ENCODE measurements at regions not wholly inside any gene's neighbourhood (a gene's known extent, or its start where the extent isn't known, plus 50 kb on each side); places are given as distances from the start of the nearest gene placed in this dataset.

DNA sequence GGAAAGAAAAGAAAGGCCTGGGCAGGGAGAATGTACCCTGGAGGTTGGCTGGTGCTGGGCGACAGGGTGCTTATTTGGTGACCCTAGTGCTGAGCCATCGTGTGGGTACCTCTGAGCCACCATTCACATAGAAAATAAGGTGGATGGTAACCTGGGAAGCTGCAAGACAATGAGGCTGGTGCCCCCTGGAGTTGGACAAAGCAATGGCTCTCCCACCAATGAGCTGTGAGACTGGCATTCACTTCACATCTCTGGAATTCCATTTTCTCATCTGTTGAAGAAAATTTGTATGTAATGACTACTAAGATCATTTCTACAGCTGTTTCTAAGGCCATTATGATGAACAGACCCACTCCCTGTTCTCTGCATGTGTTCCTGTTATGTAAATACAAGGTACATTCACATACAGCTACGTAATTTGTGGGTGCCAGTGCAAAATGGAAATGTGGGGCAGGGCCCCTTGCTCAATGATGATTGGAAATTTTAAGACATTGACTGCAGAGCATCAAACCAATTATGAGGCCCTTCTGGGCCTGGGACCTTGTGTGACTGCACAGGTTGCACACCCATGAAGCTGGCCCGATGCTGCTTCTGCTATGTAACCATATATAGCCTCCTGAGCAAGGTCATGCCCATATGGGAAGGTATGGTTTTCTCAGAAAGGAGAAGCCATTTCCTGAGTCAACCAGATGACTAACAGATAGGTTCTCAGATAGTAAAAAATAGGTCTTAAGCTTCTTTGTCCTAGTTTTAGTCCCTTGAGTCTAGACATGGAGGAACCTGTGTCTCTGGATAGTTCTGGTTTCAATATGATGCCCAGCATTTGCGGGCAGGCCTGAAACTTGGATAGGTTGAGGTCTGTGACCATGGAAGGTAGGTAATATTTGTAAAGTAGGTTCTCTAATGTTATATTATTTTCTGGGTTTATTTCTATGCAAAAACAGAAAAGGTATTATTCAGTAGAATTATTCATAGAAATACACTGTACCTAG is 63.4 kb upstream of the IGF1 start:
- TF ChIP-seq, protein P1, sequence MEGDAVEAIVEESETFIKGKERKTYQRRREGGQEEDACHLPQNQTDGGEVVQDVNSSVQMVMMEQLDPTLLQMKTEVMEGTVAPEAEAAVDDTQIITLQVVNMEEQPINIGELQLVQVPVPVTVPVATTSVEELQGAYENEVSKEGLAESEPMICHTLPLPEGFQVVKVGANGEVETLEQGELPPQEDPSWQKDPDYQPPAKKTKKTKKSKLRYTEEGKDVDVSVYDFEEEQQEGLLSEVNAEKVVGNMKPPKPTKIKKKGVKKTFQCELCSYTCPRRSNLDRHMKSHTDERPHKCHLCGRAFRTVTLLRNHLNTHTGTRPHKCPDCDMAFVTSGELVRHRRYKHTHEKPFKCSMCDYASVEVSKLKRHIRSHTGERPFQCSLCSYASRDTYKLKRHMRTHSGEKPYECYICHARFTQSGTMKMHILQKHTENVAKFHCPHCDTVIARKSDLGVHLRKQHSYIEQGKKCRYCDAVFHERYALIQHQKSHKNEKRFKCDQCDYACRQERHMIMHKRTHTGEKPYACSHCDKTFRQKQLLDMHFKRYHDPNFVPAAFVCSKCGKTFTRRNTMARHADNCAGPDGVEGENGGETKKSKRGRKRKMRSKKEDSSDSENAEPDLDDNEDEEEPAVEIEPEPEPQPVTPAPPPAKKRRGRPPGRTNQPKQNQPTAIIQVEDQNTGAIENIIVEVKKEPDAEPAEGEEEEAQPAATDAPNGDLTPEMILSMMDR (IDR thresholded peaks at IDR 0.05; ENCODE audit: poor library complexity), result no peak
- TF ChIP-seq EZH2phosphoT487 (IDR thresholded peaks at IDR 0.05; ENCODE audit: low read depth, severe bottlenecking, unreplicated experiment) (no peak), EZH2 (IDR thresholded peaks at IDR 0.05; ENCODE audit: borderline replicate concordance) (no peak)

Measured in hepatocyte (in vitro differentiated cells).